Type B pancreatic cell (in vitro differentiated cells): ENCODE measurements at regions not wholly inside any gene's neighbourhood (a gene's known extent, or its start where the extent isn't known, plus 50 kb on each side); places are given as distances from the start of the nearest gene placed in this dataset.

Source experiments
- DNase-seq: peaks from one replicate; pipeline ENCODE4 v3.0.0; 2021; ENCODE audit warnings: mixed read lengths; ENCODE audit not compliant: unreplicated experiment; ENCODE audit errors: extremely low spot score
- H3K27ac Mint-ChIP-seq: 2 replicates; pipeline ENCODE4 v1.8.0; 2021; ENCODE audit warnings: mild to moderate bottlenecking, mixed read lengths
- H3K27me3 Mint-ChIP-seq: 2 replicates; pipeline ENCODE4 v1.8.0; 2021; ENCODE audit warnings: mixed read lengths
- H3K36me3 Mint-ChIP-seq: 2 replicates; pipeline ENCODE4 v1.8.0; 2021; ENCODE audit warnings: mixed read lengths
- H3K4me1 Mint-ChIP-seq: one replicate; pipeline ENCODE4 v1.8.0; 2021; ENCODE audit warnings: mixed read lengths; ENCODE audit not compliant: unreplicated experiment
- H3K4me3 Mint-ChIP-seq: 2 replicates; pipeline ENCODE4 v1.8.0; 2021; ENCODE audit warnings: mild to moderate bottlenecking, mixed read lengths
- H3K9me3 Mint-ChIP-seq: 2 replicates; pipeline ENCODE4 v1.8.0; 2021; ENCODE audit warnings: mixed read lengths
- TF ChIP-seq, protein P1 (sequence below): fragments of 200-600 bp; sonication (generic); conservative IDR thresholded peaks from 2 replicates; pipeline ENCODE4 v1.5.0; 2021; ENCODE audit warnings: antibody characterized with exemption, mild to moderate bottlenecking

DNA sequence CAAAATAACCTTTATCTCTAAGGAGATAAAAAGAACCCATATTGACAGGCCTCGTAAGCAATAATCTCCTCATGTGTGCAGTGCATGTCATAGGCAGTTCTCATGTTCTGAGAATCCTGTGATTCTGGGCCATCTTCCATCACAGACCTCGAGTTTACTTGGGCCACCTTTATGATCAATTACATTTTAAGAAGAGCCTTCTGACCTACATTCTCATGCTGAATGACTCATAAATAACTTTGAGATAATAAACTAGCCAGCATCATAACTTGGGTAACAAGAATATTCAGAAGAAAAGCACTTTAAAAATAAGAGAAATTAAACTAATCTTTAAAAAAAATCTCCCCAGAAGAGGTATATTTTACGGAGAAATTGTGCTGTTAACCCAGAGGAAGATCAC is 310.7 kb upstream of the ZNF717 start:
- TF ChIP-seq, protein P1, sequence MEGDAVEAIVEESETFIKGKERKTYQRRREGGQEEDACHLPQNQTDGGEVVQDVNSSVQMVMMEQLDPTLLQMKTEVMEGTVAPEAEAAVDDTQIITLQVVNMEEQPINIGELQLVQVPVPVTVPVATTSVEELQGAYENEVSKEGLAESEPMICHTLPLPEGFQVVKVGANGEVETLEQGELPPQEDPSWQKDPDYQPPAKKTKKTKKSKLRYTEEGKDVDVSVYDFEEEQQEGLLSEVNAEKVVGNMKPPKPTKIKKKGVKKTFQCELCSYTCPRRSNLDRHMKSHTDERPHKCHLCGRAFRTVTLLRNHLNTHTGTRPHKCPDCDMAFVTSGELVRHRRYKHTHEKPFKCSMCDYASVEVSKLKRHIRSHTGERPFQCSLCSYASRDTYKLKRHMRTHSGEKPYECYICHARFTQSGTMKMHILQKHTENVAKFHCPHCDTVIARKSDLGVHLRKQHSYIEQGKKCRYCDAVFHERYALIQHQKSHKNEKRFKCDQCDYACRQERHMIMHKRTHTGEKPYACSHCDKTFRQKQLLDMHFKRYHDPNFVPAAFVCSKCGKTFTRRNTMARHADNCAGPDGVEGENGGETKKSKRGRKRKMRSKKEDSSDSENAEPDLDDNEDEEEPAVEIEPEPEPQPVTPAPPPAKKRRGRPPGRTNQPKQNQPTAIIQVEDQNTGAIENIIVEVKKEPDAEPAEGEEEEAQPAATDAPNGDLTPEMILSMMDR: no peak
- DNase-seq: no peak
- Mint-ChIP-seq H3K36me3 (no peaks in the 10 kb centered on the region), H3K27me3 (no peaks in the 10 kb centered on the region), H3K9me3 (no peaks in the 10 kb centered on the region), H3K27ac (no peak overlapping the region), H3K4me1 (peaks cover 14% of the 10 kb centered on the region), H3K4me3 (no peak overlapping the region)

DNA sequence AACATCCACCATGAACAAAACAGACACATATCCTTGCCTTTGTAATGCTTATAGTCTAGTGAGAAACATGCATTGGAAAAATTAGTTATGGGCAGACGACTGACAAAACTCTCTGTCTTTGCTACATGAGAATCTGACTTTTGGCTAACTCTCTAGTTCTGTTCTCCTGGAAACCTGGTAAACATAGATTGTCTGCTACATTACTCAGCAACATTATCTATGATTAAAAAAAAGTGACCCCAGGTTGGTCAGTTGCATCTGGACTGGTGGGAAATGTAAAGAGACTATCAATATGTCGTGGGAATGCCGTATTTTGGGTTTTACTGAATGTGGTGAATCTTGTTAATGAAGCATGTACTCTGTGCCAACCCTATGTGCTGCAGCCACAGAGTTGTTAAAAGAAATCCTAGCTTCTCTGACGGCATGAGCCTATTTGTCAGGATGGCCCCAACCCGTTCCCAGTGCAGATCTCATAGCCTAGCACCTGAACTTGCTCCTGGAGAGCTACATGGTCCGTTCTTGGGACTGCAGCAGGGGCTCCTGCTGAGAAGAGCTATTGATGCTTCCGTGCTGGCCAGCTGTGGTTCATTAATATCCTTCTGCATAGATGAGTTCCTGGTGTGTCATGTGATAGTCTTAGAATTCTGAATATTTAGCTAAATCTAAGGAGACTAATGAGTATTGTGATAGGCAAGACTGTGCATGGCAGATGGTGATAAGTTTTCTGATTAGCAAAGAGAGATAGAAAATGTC is 311.7 kb upstream of the ZNF717 start:
- no peaks in the 10 kb centered on the region for H3K36me3 Mint-ChIP-seq
- H3K4me1 Mint-ChIP-seq: peaks cover 14% of the 10 kb centered on the region
- no peak overlapping the region for H3K27ac Mint-ChIP-seq
- H3K27me3 Mint-ChIP-seq: no peaks in the 10 kb centered on the region
- TF ChIP-seq, protein P1: no peak
- H3K4me3 Mint-ChIP-seq: no peak overlapping the region
- H3K9me3 Mint-ChIP-seq: no peaks in the 10 kb centered on the region
- DNase-seq: no peak

DNA sequence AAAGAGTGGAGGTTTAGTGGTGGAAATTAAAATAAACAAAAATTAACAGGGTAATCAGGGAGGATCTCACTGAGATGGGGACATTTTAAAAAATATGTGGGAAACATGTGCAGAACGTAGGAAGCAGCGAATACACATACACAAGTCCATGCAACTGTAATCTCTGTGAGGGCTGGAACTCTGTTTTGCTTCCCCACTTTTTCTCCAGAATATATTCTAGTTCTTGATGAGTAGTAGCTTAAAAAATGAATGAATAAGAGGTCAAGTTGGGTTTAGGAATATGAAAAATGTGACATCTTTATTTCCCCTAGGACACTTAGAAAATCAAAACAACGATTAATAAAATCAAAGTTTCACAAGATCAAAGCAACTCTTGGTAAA is 312.2 kb upstream of the ZNF717 start:
- H3K27me3 Mint-ChIP-seq: no peaks in the 10 kb centered on the region
- no peak overlapping the region for H3K4me3 Mint-ChIP-seq
- TF ChIP-seq, protein P1: no peak
- peaks cover 14% of the 10 kb centered on the region for H3K4me1 Mint-ChIP-seq
- no peaks in the 10 kb centered on the region for H3K9me3 Mint-ChIP-seq
- H3K36me3 Mint-ChIP-seq: no peaks in the 10 kb centered on the region
- H3K27ac Mint-ChIP-seq: no peak overlapping the region
- DNase-seq: no peak

DNA sequence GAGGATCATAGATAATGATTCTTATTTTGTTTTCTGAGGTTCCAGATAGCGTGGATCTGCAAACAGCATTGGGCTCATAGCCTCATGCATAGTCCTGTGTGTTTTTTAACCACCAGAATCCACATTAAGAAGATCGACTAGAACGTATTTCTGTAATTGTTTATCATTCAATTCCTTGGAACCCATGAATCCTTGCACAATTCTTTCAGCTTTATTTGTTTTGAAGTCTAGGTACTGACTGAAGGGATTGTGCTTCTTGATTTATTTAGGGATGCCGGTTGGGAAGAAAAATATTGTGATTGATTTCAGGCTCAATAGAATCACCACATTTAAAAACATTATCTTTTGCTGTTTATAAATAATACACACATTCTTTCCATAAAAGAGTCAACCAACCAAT is 314.6 kb upstream of the ZNF717 start:
- no peaks in the 10 kb centered on the region for H3K9me3 Mint-ChIP-seq
- no peaks in the 10 kb centered on the region for H3K36me3 Mint-ChIP-seq
- H3K27ac Mint-ChIP-seq: no peak overlapping the region
- TF ChIP-seq, protein P1: no peak
- no peaks in the 10 kb centered on the region for H3K27me3 Mint-ChIP-seq
- no peak for DNase-seq
- H3K4me1 Mint-ChIP-seq: peaks cover 14% of the 10 kb centered on the region
- no peak overlapping the region for H3K4me3 Mint-ChIP-seq

DNA sequence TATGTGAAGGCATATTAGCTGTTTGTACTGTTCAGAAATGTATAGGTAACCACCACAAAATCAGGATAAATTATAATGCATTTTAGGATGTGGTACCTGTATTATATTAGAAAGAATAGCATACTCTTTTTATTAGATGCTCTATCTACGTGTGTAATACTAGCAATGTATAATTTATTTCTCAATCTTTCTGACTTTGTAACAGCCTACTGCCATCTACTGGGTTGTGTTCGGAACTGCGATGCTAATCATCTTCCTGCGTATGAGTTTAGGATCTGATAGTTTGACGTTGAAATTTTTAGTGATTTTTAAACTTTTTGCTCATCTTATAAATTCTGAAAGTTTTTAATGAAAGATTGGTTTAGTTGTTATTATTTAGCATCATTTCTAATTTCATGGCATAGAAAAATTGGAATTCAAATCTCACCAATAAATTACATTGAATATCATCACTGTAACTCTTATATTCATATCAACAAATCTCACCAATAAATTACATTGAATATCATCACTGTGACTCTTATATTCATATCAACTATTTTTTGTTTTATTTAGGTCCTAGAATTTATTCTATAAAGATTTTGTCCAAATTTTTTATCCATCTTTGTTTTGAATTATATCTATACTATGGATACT is 322.7 kb upstream of the ZNF717 start:
- Mint-ChIP-seq H3K4me3 (no peak overlapping the region), H3K4me1 (no peaks in the 10 kb centered on the region), H3K36me3 (no peaks in the 10 kb centered on the region), H3K27ac (no peak overlapping the region), H3K27me3 (no peaks in the 10 kb centered on the region), H3K9me3 (no peaks in the 10 kb centered on the region)
- TF ChIP-seq, protein P1: peak; percentile 89
- DNase-seq: no peak
